Mesenchymal stem cell (in vitro differentiated cells and primary cell): ENCODE measurements at regions not wholly inside any gene's neighbourhood (a gene's known extent, or its start where the extent isn't known, plus 50 kb on each side); places are given as distances from the start of the nearest gene placed in this dataset.

Experiments used
- DNase-seq: peaks from one replicate; pipeline ENCODE4 v3.0.0-alpha.2; 2013
- H2AFZ ChIP-seq: one replicate; pipeline ENCODE4 v1.6.1; 2013; ENCODE audit warnings: low read depth, mild to moderate bottlenecking, control low read depth, inconsistent platforms, low read length, moderate library complexity
- H2AK5ac ChIP-seq: 2 replicates; pipeline ENCODE4 v1.6.1; 2013; ENCODE audit warnings: low read length, moderate library complexity, mild to moderate bottlenecking, inconsistent platforms; ENCODE audit not compliant: severe bottlenecking
- H2BK120ac ChIP-seq: one replicate; pipeline ENCODE4 v1.6.1; 2013; ENCODE audit warnings: low read depth, mild to moderate bottlenecking, inconsistent platforms, low read length, moderate library complexity
- H2BK12ac ChIP-seq, 2 experiments: one replicate each; pipeline ENCODE4 v1.6.1; 2013; ENCODE audit warnings: inconsistent platforms in 2 of 2, low read length in 2 of 2, mild to moderate bottlenecking in 2 of 2, moderate library complexity in 2 of 2, control low read depth in 1 of 2
- H2BK15ac ChIP-seq: one replicate; pipeline ENCODE4 v1.6.1; 2013; ENCODE audit warnings: mild to moderate bottlenecking, low read depth, inconsistent platforms; ENCODE audit not compliant: poor library complexity, severe bottlenecking
- H2BK5ac ChIP-seq: 2 replicates; pipeline ENCODE4 v1.6.1; 2013; ENCODE audit warnings: low read depth, mild to moderate bottlenecking, low read length, control low read depth, inconsistent platforms; ENCODE audit not compliant: poor library complexity, severe bottlenecking
- H3K14ac ChIP-seq, 2 experiments: one replicate each; pipeline ENCODE4 v1.6.1; 2013; ENCODE audit warnings: inconsistent platforms in 2 of 2, low read length in 2 of 2, control low read depth in 1 of 2, mild to moderate bottlenecking in 1 of 2, moderate library complexity in 1 of 2
- H3K18ac ChIP-seq, 2 experiments: one replicate each; pipeline ENCODE4 v1.6.1; 2013; ENCODE audit warnings: inconsistent platforms in 2 of 2, low read length in 2 of 2, control low read depth in 1 of 2, low read depth in 1 of 2, mild to moderate bottlenecking in 1 of 2
- H3K23ac ChIP-seq, 2 experiments: one replicate each; pipeline ENCODE4 v1.6.1; 2013; ENCODE audit warnings: inconsistent platforms in 2 of 2, low read length in 2 of 2, mild to moderate bottlenecking in 2 of 2, moderate library complexity in 2 of 2, control low read depth in 1 of 2
- H3K27ac ChIP-seq: 2 replicates; pipeline ENCODE4 v1.5.1; 2013; ENCODE audit warnings: mild to moderate bottlenecking, moderate library complexity, low read length, control low read depth, inconsistent platforms; ENCODE audit not compliant: poor library complexity, severe bottlenecking
- H3K27me3 ChIP-seq, 2 experiments: 2 replicates each; pipeline versions ENCODE4 v1.6.1 to v1.7.0; 2013; ENCODE audit warnings: low read length in 2 of 2, mild to moderate bottlenecking in 2 of 2, moderate library complexity in 2 of 2, control low read depth in 1 of 2, inconsistent platforms in 1 of 2; ENCODE audit not compliant: control insufficient read depth in 1 of 2, insufficient read depth in 1 of 2
- H3K36me3 ChIP-seq, 2 experiments: 2 replicates each; pipeline versions ENCODE4 v1.6.1 to v1.7.0; 2013; ENCODE audit warnings: low read length in 2 of 2, control low read depth in 1 of 2, inconsistent platforms in 1 of 2, low read depth in 1 of 2, mild to moderate bottlenecking in 1 of 2; ENCODE audit not compliant: insufficient read depth in 2 of 2, control insufficient read depth in 1 of 2
- H3K4ac ChIP-seq, 2 experiments: one replicate each; pipeline ENCODE4 v1.6.1; 2013; ENCODE audit warnings: inconsistent platforms in 2 of 2, low read length in 2 of 2, mild to moderate bottlenecking in 2 of 2, moderate library complexity in 2 of 2, control low read depth in 1 of 2, low read depth in 1 of 2
- H3K4me1 ChIP-seq: 2 replicates; pipeline ENCODE4 v1.6.1; 2013; ENCODE audit warnings: low read depth, low read length, control low read depth; ENCODE audit not compliant: control insufficient read depth, insufficient read depth
- H3K4me2 ChIP-seq: 2 replicates; pipeline ENCODE4 v1.6.1; 2013; ENCODE audit warnings: low read length, mild to moderate bottlenecking, inconsistent platforms; ENCODE audit not compliant: poor library complexity, severe bottlenecking
- H3K4me3 ChIP-seq, 2 experiments: 2 replicates each; pipeline versions ENCODE4 v1.5.1 to v1.7.0; 2013; ENCODE audit warnings: low read length in 2 of 2, mild to moderate bottlenecking in 2 of 2, control low read depth in 1 of 2, low read depth in 1 of 2; ENCODE audit not compliant: insufficient read depth in 1 of 2
- H3K79me1 ChIP-seq: replicated peaks from 2 replicates; pipeline ENCODE4 v1.6.1; 2013; ENCODE audit warnings: mild to moderate bottlenecking, control low read depth, low read length, inconsistent platforms; ENCODE audit not compliant: poor library complexity, severe bottlenecking
- H3K9ac ChIP-seq: 2 replicates; pipeline ENCODE4 v1.7.0; 2013; ENCODE audit warnings: mild to moderate bottlenecking, low read length, moderate library complexity
- H3K9me3 ChIP-seq: 2 replicates; pipeline ENCODE4 v1.7.0; 2013; ENCODE audit warnings: mild to moderate bottlenecking, low read length; ENCODE audit not compliant: control insufficient read depth
- H4K8ac ChIP-seq: one replicate; pipeline ENCODE4 v1.6.1; 2013; ENCODE audit warnings: inconsistent platforms, mild to moderate bottlenecking, low read length, moderate library complexity
- H4K91ac ChIP-seq: one replicate; pipeline ENCODE4 v1.6.1; 2013; ENCODE audit warnings: mild to moderate bottlenecking, low read length, inconsistent platforms
- WGBS: methylation state at CpG from one replicate; pipeline ENCODE4 v1.1.7; 2013; ENCODE audit warnings: mixed read lengths; 5-methylcytosine and 5-hydroxymethylcytosine counted together

GRCh38 chrX:26889574-26889973, 573.6 kb downstream of the PPP4R3C start:
- H2BK5ac ChIP-seq: no peak overlapping the region
- no peak overlapping the region for H3K23ac ChIP-seq
- no peaks in the 10 kb centered on the region for H3K79me1 ChIP-seq
- H3K4me1 ChIP-seq: no peaks in the 10 kb centered on the region
- no peak overlapping the region for H4K8ac ChIP-seq
- no peak overlapping the region for H3K4me3 ChIP-seq
- H2BK120ac ChIP-seq: no peak overlapping the region
- no peak overlapping the region for H2BK12ac ChIP-seq
- H3K14ac ChIP-seq: no peak overlapping the region
- H2AK5ac ChIP-seq: no peak overlapping the region
- no peaks in the 10 kb centered on the region for H3K27me3 ChIP-seq
- H3K9ac ChIP-seq: no peak overlapping the region
- no peak overlapping the region for H3K4me2 ChIP-seq
- WGBS: 80% methylated on average over 1 of the region's 3 CpGs
- H3K9me3 ChIP-seq: peaks cover 2% of the 10 kb centered on the region
- no peak overlapping the region for H2AFZ ChIP-seq
- DNase-seq: peak; percentile 0
- H3K27ac ChIP-seq: no peak overlapping the region
- no peak overlapping the region for H3K4ac ChIP-seq
- no peak overlapping the region for H2BK15ac ChIP-seq
- H4K91ac ChIP-seq: no peak overlapping the region
- H3K18ac ChIP-seq: no peak overlapping the region
- H3K36me3 ChIP-seq: no peaks in the 10 kb centered on the region

- H3K27ac ChIP-seq: no peak overlapping the region
- no peaks in the 10 kb centered on the region for H3K4me1 ChIP-seq
- H2BK15ac ChIP-seq: no peak overlapping the region
- no peak overlapping the region for H2AK5ac ChIP-seq
- no peak overlapping the region for H2AFZ ChIP-seq
- H3K9me3 ChIP-seq: no peaks in the 10 kb centered on the region
- H3K23ac ChIP-seq: no peak overlapping the region
- no peak overlapping the region for H3K4ac ChIP-seq
- no peak overlapping the region for H2BK12ac ChIP-seq
- no peak overlapping the region for H4K8ac ChIP-seq
- 94% methylated on average over 23 of the region's 29 CpGs for WGBS
- no peak overlapping the region for H3K14ac ChIP-seq
- H3K4me2 ChIP-seq: no peak overlapping the region
- DNase-seq: no peak
- no peak overlapping the region for H4K91ac ChIP-seq
- no peaks in the 10 kb centered on the region for H3K36me3 ChIP-seq
- H2BK120ac ChIP-seq: no peak overlapping the region
- H3K27me3 ChIP-seq: no peaks in the 10 kb centered on the region
- H3K79me1 ChIP-seq: no peaks in the 10 kb centered on the region
- H3K18ac ChIP-seq: no peak overlapping the region
- no peak overlapping the region for H3K4me3 ChIP-seq
- no peak overlapping the region for H2BK5ac ChIP-seq
- no peak overlapping the region for H3K9ac ChIP-seq
These were observed 589.4 kb downstream of the PPP4R3C start for GRCh38 chrX:26873736-26874135.

GRCh38 chrX:26871967-26872366, 591.2 kb downstream of the PPP4R3C start:
- H2BK120ac ChIP-seq: no peak overlapping the region
- no peaks in the 10 kb centered on the region for H3K79me1 ChIP-seq
- H3K4ac ChIP-seq: no peak overlapping the region
- no peak overlapping the region for H3K27ac ChIP-seq
- H2AK5ac ChIP-seq: no peak overlapping the region
- H3K4me2 ChIP-seq: no peak overlapping the region
- 60% methylated on average over 1 of the region's 1 CpG for WGBS
- H2AFZ ChIP-seq: no peak overlapping the region
- H4K8ac ChIP-seq: no peak overlapping the region
- DNase-seq: no peak
- H3K4me1 ChIP-seq: no peaks in the 10 kb centered on the region
- H3K23ac ChIP-seq: no peak overlapping the region
- no peaks in the 10 kb centered on the region for H3K9me3 ChIP-seq
- H4K91ac ChIP-seq: no peak overlapping the region
- H3K36me3 ChIP-seq: no peaks in the 10 kb centered on the region
- no peak overlapping the region for H2BK5ac ChIP-seq
- H2BK15ac ChIP-seq: no peak overlapping the region
- H3K4me3 ChIP-seq: no peak overlapping the region
- H3K9ac ChIP-seq: no peak overlapping the region
- no peak overlapping the region for H3K18ac ChIP-seq
- H2BK12ac ChIP-seq: no peak overlapping the region
- H3K27me3 ChIP-seq: no peaks in the 10 kb centered on the region
- no peak overlapping the region for H3K14ac ChIP-seq

- no peak overlapping the region for H4K91ac ChIP-seq
- H2AFZ ChIP-seq: no peak overlapping the region
- H4K8ac ChIP-seq: no peak overlapping the region
- no peak overlapping the region for H3K18ac ChIP-seq
- H3K4me2 ChIP-seq: no peak overlapping the region
- H3K4me3 ChIP-seq: no peak overlapping the region
- H2BK12ac ChIP-seq: no peak overlapping the region
- H3K27me3 ChIP-seq: no peaks in the 10 kb centered on the region
- no peak overlapping the region for H3K27ac ChIP-seq
- no peak overlapping the region for H3K23ac ChIP-seq
- no peak overlapping the region for H3K14ac ChIP-seq
- H3K9ac ChIP-seq: no peak overlapping the region
- H3K4me1 ChIP-seq: no peaks in the 10 kb centered on the region
- H2BK15ac ChIP-seq: no peak overlapping the region
- no peak overlapping the region for H2BK120ac ChIP-seq
- H2BK5ac ChIP-seq: no peak overlapping the region
- WGBS: no CpG with 5 or more reads among the region's 1 CpG
- H3K36me3 ChIP-seq: no peaks in the 10 kb centered on the region
- no peak overlapping the region for H2AK5ac ChIP-seq
- peak; percentile 2 for DNase-seq
- no peaks in the 10 kb centered on the region for H3K9me3 ChIP-seq
- H3K79me1 ChIP-seq: no peaks in the 10 kb centered on the region
- no peak overlapping the region for H3K4ac ChIP-seq
These were observed 611.2 kb downstream of the PPP4R3C start for GRCh38 chrX:26851981-26852380.
